Upper lobe of left lung (tissue), 6 donors: ENCODE measurements at regions not wholly inside any gene's neighbourhood (a gene's known extent, or its start where the extent isn't known, plus 50 kb on each side); places are given as distances from the start of the nearest gene placed in this dataset.

Experiments
- ATAC-seq, 2 donors: fragments of 200-7000 bp; cut with Tn5 transposase; one replicate each; pipeline ENCODE4 v1.9.1; 2022; ENCODE audit warnings: mild to moderate bottlenecking in 2 of 2, moderate library complexity in 2 of 2; ENCODE audit not compliant: low FRiP score in 2 of 2
- DNase-seq, 2 donors: peaks; one replicate each; pipeline ENCODE4 v3.0.0-alpha.2; 2019 to 2020
- H3K27ac ChIP-seq, 4 donors: fragments of 200-600 bp; sonication (generic); one replicate each; pipeline ENCODE4 v1.5.1; 2016 to 2019
- H3K27me3 ChIP-seq, 4 donors: fragments of 200-600 bp; sonication (generic); one replicate each; pipeline ENCODE4 v1.5.1; 2017 to 2019
- H3K36me3 ChIP-seq, 4 donors: fragments of 200-600 bp; sonication (generic); one replicate each; pipeline ENCODE4 v1.5.1; 2016 to 2019
- H3K4me1 ChIP-seq, 4 donors: fragments of 200-600 bp; sonication (generic); one replicate each; pipeline ENCODE4 v1.5.1; 2018 to 2019
- H3K4me3 ChIP-seq, 4 donors: fragments of 200-600 bp; sonication (generic); one replicate each; pipeline ENCODE4 v1.5.1; 2017 to 2019; ENCODE audit warnings: mild to moderate bottlenecking in 2 of 4, moderate library complexity in 1 of 4
- H3K9me3 ChIP-seq, 4 donors: fragments of 200-600 bp; sonication (generic); one replicate each; pipeline ENCODE4 v1.5.1; 2018 to 2019
- CTCF ChIP-seq, 6 experiments: fragments of 450-650 bp in 4 of 6; fragments of 200-600 bp in 2 of 6; sonication (generic) in 2 of 6; IDR thresholded peaks; one replicate each; pipeline ENCODE4 v1.5.1; 2016 to 2019; ENCODE audit warnings: antibody characterized with exemption in 6 of 6
- EP300 ChIP-seq, 4 donors: sonication (generic); formaldehyde crosslinking; IDR thresholded peaks; one replicate each; pipeline ENCODE4 v1.5.1; 2017; ENCODE audit warnings: antibody characterized with exemption in 4 of 4, control low read depth in 2 of 4
- POLR2A ChIP-seq, 4 donors: fragments of 450-650 bp; IDR thresholded peaks; one replicate each; pipeline ENCODE4 v1.5.1; 2016 to 2017; ENCODE audit warnings: antibody characterized with exemption in 4 of 4, mild to moderate bottlenecking in 2 of 4
- POLR2AphosphoS5 ChIP-seq, 2 donors: sonication (generic); formaldehyde crosslinking; IDR thresholded peaks; one replicate each; pipeline ENCODE4 v1.5.1; 2017; ENCODE audit warnings: antibody characterized with exemption in 2 of 2
- WGBS, 2 donors: methylation state at CpG; one replicate each; pipeline ENCODE4 v1.1.5; 2017 to 2018; 5-methylcytosine and 5-hydroxymethylcytosine counted together
- donor health status: DM: no; HTN: no; CAD: no; lungs with moderate emphysema.
- donor health status: DM: no; HTN: yes; CAD: no; lungs with severe emphysema.

GRCh38 chr2:6788614-6789013 lies 77.1 kb downstream of the CMPK2 start:
- H3K27ac ChIP-seq = no peak overlapping the region
- H3K9me3 ChIP-seq = no peaks in the 10 kb centered on the region
- H3K4me1 ChIP-seq = peaks cover 0 to 12% (median 1%) of the 10 kb centered on the region in 4 donors
- H3K36me3 ChIP-seq = no peaks in the 10 kb centered on the region
- no peak overlapping the region for H3K4me3 ChIP-seq
- WGBS, 2 donors = 72 to 86% methylated on average over 2 of the region's 2 CpGs
- no peaks in the 10 kb centered on the region for H3K27me3 ChIP-seq
- DNase-seq (no peak), ATAC-seq (no peak)
- TF ChIP-seq CTCF (IDR thresholded peaks at IDR 0.05) = no peak
- no peak for TF ChIP-seq EP300 (IDR thresholded peaks at IDR 0.05)
- TF ChIP-seq POLR2A (IDR thresholded peaks at IDR 0.05) = no peak
- TF ChIP-seq POLR2AphosphoS5 (IDR thresholded peaks at IDR 0.05) = no peak

- Histone ChIP-seq H3K27ac (no peak overlapping the region), H3K9me3 (no peaks in the 10 kb centered on the region), H3K4me3 (no peak overlapping the region), H3K4me1 (peaks cover 0 to 1% (median 0%) of the 10 kb centered on the region in 4 donors), H3K36me3 (no peaks in the 10 kb centered on the region), H3K27me3 (no peaks in the 10 kb centered on the region)
- 84% methylated on average over 6 of the region's 6 CpGs for whole genome bisulfite sequencing, 2 donors
- TF ChIP-seq CTCF (IDR thresholded peaks at IDR 0.05) (no peak), POLR2A (IDR thresholded peaks at IDR 0.05) (no peak), POLR2AphosphoS5 (IDR thresholded peaks at IDR 0.05) (no peak), EP300 (IDR thresholded peaks at IDR 0.05) (no peak)
- ATAC-seq (no peak), DNase-seq (no peak)
Observed at GRCh38 chr2:6789559-6790138, 76.1 kb downstream of the CMPK2 start.

- H3K9me3 ChIP-seq = no peaks in the 10 kb centered on the region
- no peaks in the 10 kb centered on the region for H3K36me3 ChIP-seq
- no peaks in the 10 kb centered on the region for H3K4me1 ChIP-seq
- no peak for TF ChIP-seq CTCF (IDR thresholded peaks at IDR 0.05)
- TF ChIP-seq EP300 (IDR thresholded peaks at IDR 0.05) = no peak
- no peak for TF ChIP-seq POLR2A (IDR thresholded peaks at IDR 0.05)
- no peak for TF ChIP-seq POLR2AphosphoS5 (IDR thresholded peaks at IDR 0.05)
- no peak overlapping the region for H3K4me3 ChIP-seq
- H3K27me3 ChIP-seq = no peaks in the 10 kb centered on the region
- DNase-seq (no peak), ATAC-seq (no peak)
- no peak overlapping the region for H3K27ac ChIP-seq
- WGBS, 2 donors = 88 to 91% methylated on average over 4 of the region's 4 CpGs
Observed at GRCh38 chr2:6791682-6792081, 74.0 kb downstream of the CMPK2 start.

GRCh38 chr2:6792883-6793282 lies 72.8 kb downstream of the CMPK2 start:
- TF ChIP-seq EP300 (IDR thresholded peaks at IDR 0.05) (no peak), POLR2A (IDR thresholded peaks at IDR 0.05) (no peak), CTCF (IDR thresholded peaks at IDR 0.05) (no peak), POLR2AphosphoS5 (IDR thresholded peaks at IDR 0.05) (no peak)
- ATAC-seq (no peak), DNase-seq (no peak)
- Histone ChIP-seq H3K4me3 (no peak overlapping the region), H3K9me3 (no peaks in the 10 kb centered on the region), H3K4me1 (no peaks in the 10 kb centered on the region), H3K27ac (no peak overlapping the region), H3K27me3 (no peaks in the 10 kb centered on the region), H3K36me3 (no peaks in the 10 kb centered on the region)
- WGBS, 2 donors = 87 to 90% methylated on average over 5 of the region's 5 CpGs

GRCh38 chr2:6793371-6793770 lies 72.3 kb downstream of the CMPK2 start:
- no peak overlapping the region for H3K4me3 ChIP-seq
- WGBS, 2 donors = 54 to 59% methylated on average over 3 of the region's 3 CpGs
- H3K9me3 ChIP-seq = no peaks in the 10 kb centered on the region
- H3K27ac ChIP-seq = no peak overlapping the region
- peak in 1 of 2 donors; percentile 65 for DNase-seq
- no peaks in the 10 kb centered on the region for H3K27me3 ChIP-seq
- H3K4me1 ChIP-seq = no peaks in the 10 kb centered on the region
- no peaks in the 10 kb centered on the region for H3K36me3 ChIP-seq
- TF ChIP-seq EP300 (IDR thresholded peaks at IDR 0.05) = peak in 1 of 4 donors; percentile 41
- no peak for TF ChIP-seq POLR2A (IDR thresholded peaks at IDR 0.05)
- ATAC-seq = peak; percentile 40 to 42
